SK-N-SH (cell line): ENCODE measurements at regions not wholly inside any gene's neighbourhood (a gene's known extent, or its start where the extent isn't known, plus 50 kb on each side); places are given as distances from the start of the nearest gene placed in this dataset.

Experiments
- EZH2phosphoT487 ChIP-seq: fragments of 200-600 bp; sonication (generic); IDR thresholded peaks from 2 replicates; pipeline ENCODE4 v1.6.1; 2017; ENCODE audit warnings: low read depth, mixed run types, mild to moderate bottlenecking, antibody characterized with exemption, moderate library complexity, borderline replicate concordance
- GABPA ChIP-seq: IDR thresholded peaks from 2 replicates; pipeline ENCODE4 v1.4.0; 2012; ENCODE audit warnings: low read depth, mild to moderate bottlenecking
- NFIC ChIP-seq: IDR thresholded peaks from 2 replicates; pipeline ENCODE4 v1.4.0; 2012; ENCODE audit warnings: borderline replicate concordance
- POLR2AphosphoS5 ChIP-seq: IDR thresholded peaks from 2 replicates; pipeline ENCODE4 v1.6.1; 2012; ENCODE audit warnings: low read depth, low read length
- RFX5 ChIP-seq: IDR thresholded peaks from 2 replicates; pipeline ENCODE4 v1.6.1; 2012; ENCODE audit warnings: mild to moderate bottlenecking, improper control_type of control experiment, low read length
- RXRA ChIP-seq: IDR thresholded peaks from 2 replicates; pipeline ENCODE4 v1.4.0; 2012; ENCODE audit warnings: low read depth, mild to moderate bottlenecking, borderline replicate concordance
- SMC3 ChIP-seq: IDR thresholded peaks from 2 replicates; pipeline ENCODE4 v1.6.1; 2012; ENCODE audit warnings: low read depth, low read length, improper control_type of control experiment
- TCF12 ChIP-seq: IDR thresholded peaks from 2 replicates; pipeline ENCODE4 v1.4.0; 2012
- YY1 ChIP-seq: IDR thresholded peaks from 2 replicates; pipeline ENCODE4 v1.4.0; 2012; ENCODE audit warnings: low read depth, mild to moderate bottlenecking
- TF ChIP-seq, protein P1 (sequence below): fragments of 200-600 bp; sonication (generic); IDR thresholded peaks from 2 replicates; pipeline ENCODE4 v1.6.1; 2017; ENCODE audit warnings: antibody characterized with exemption, mild to moderate bottlenecking, moderate library complexity
- TF ChIP-seq, protein P2 (sequence below): IDR thresholded peaks from 2 replicates; pipeline ENCODE4 v1.6.1; 2012; ENCODE audit warnings: mild to moderate bottlenecking, low read depth, low read length, moderate library complexity
- TF ChIP-seq, protein P3 (sequence below): fragments of 150-350 bp; IDR thresholded peaks from 2 replicates; pipeline ENCODE4 v1.6.1; 2017; ENCODE audit warnings: antibody characterized with exemption, low read length, low read depth, borderline replicate concordance

DNA sequence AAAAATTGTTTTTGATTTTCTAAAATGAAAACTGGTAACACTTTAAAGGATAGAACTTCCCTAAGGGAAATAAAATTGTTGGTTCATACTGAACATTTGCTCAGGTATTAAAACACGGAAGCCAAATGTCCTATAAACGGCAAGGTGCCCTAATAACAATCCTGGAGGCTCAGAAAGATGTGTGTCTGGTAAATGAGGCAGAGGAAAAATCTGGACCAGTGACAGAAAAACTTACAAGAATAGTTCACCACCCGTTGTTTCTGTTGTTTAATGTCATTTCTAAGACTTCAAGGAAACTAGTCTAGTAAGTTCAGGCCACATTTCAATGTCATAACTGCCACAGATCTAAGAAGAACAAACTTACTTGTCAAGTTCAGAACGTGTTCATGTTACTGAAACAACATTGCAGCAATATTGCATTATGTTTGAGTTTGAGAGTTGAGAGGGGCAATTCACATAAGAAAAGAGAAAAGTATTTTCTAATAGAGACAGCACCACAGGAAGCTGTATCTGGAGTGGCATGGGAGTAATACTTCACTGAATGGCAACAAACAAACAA lies 476.6 kb downstream of the GRXCR1 start:
- TF ChIP-seq POLR2AphosphoS5 (no peak), SMC3 (no peak), TCF12 (no peak), YY1 (no peak), GABPA (no peak), NFIC (no peak), RXRA (no peak), EZH2phosphoT487 (no peak), RFX5 (no peak)
- TF ChIP-seq, protein P1, sequence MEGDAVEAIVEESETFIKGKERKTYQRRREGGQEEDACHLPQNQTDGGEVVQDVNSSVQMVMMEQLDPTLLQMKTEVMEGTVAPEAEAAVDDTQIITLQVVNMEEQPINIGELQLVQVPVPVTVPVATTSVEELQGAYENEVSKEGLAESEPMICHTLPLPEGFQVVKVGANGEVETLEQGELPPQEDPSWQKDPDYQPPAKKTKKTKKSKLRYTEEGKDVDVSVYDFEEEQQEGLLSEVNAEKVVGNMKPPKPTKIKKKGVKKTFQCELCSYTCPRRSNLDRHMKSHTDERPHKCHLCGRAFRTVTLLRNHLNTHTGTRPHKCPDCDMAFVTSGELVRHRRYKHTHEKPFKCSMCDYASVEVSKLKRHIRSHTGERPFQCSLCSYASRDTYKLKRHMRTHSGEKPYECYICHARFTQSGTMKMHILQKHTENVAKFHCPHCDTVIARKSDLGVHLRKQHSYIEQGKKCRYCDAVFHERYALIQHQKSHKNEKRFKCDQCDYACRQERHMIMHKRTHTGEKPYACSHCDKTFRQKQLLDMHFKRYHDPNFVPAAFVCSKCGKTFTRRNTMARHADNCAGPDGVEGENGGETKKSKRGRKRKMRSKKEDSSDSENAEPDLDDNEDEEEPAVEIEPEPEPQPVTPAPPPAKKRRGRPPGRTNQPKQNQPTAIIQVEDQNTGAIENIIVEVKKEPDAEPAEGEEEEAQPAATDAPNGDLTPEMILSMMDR, result no peak
- TF ChIP-seq, protein P2, sequence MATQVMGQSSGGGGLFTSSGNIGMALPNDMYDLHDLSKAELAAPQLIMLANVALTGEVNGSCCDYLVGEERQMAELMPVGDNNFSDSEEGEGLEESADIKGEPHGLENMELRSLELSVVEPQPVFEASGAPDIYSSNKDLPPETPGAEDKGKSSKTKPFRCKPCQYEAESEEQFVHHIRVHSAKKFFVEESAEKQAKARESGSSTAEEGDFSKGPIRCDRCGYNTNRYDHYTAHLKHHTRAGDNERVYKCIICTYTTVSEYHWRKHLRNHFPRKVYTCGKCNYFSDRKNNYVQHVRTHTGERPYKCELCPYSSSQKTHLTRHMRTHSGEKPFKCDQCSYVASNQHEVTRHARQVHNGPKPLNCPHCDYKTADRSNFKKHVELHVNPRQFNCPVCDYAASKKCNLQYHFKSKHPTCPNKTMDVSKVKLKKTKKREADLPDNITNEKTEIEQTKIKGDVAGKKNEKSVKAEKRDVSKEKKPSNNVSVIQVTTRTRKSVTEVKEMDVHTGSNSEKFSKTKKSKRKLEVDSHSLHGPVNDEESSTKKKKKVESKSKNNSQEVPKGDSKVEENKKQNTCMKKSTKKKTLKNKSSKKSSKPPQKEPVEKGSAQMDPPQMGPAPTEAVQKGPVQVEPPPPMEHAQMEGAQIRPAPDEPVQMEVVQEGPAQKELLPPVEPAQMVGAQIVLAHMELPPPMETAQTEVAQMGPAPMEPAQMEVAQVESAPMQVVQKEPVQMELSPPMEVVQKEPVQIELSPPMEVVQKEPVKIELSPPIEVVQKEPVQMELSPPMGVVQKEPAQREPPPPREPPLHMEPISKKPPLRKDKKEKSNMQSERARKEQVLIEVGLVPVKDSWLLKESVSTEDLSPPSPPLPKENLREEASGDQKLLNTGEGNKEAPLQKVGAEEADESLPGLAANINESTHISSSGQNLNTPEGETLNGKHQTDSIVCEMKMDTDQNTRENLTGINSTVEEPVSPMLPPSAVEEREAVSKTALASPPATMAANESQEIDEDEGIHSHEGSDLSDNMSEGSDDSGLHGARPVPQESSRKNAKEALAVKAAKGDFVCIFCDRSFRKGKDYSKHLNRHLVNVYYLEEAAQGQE, result no peak
- TF ChIP-seq, protein P3, sequence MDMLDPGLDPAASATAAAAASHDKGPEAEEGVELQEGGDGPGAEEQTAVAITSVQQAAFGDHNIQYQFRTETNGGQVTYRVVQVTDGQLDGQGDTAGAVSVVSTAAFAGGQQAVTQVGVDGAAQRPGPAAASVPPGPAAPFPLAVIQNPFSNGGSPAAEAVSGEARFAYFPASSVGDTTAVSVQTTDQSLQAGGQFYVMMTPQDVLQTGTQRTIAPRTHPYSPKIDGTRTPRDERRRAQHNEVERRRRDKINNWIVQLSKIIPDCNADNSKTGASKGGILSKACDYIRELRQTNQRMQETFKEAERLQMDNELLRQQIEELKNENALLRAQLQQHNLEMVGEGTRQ, result no peak
